ENCODE measurements at regions not wholly inside any gene's neighbourhood (a gene's known extent, or its start where the extent isn't known, plus 50 kb on each side); places are given as distances from the start of the nearest gene placed in this dataset.

- no peak for TF ChIP-seq CTCF (IDR thresholded peaks at IDR 0.05; ENCODE audit: low read depth, low read length)
- Histone ChIP-seq H3K4me3 (ENCODE audit: low read depth, low read length) (no peak overlapping the region), H3K4me1 (no peaks in the 10 kb centered on the region), H3K36me3 (no peaks in the 10 kb centered on the region), H3K9me3 (no peaks in the 10 kb centered on the region), H3K27me3 (no peaks in the 10 kb centered on the region)
- DNase-seq, result no peak
These were observed 466.2 kb upstream of the NR5A2 start for GRCh38 chr1:199561334-199561733.

GRCh38 chr1:199573047-199573446 is 454.5 kb upstream of the NR5A2 start:
- no peak for TF ChIP-seq CTCF (IDR thresholded peaks at IDR 0.05; ENCODE audit: low read depth, low read length)
- Histone ChIP-seq H3K4me1 (no peaks in the 10 kb centered on the region), H3K4me3 (ENCODE audit: low read depth, low read length) (no peak overlapping the region), H3K9me3 (no peaks in the 10 kb centered on the region), H3K27me3 (no peaks in the 10 kb centered on the region), H3K36me3 (no peaks in the 10 kb centered on the region)
- no peak for DNase-seq

GRCh38 chr1:199574950-199575349 is 452.6 kb upstream of the NR5A2 start:
- Histone ChIP-seq H3K27me3 (no peaks in the 10 kb centered on the region), H3K9me3 (no peaks in the 10 kb centered on the region), H3K36me3 (no peaks in the 10 kb centered on the region), H3K4me1 (no peaks in the 10 kb centered on the region), H3K4me3 (ENCODE audit: low read depth, low read length) (no peak overlapping the region)
- TF ChIP-seq CTCF (IDR thresholded peaks at IDR 0.05; ENCODE audit: low read depth, low read length), result no peak
- no peak for DNase-seq

- H3K36me3 ChIP-seq, result no peaks in the 10 kb centered on the region
- no peak overlapping the region for H3K4me3 ChIP-seq (ENCODE audit: low read depth, low read length)
These were observed 447.2 kb upstream of the NR5A2 start for GRCh38 chr1:199580300-199580699.

GRCh38 chr1:199585392-199585791 is 442.1 kb upstream of the NR5A2 start:
- DNase-seq, result no peak
- peak overlapping the region; percentile 46 for H3K4me3 ChIP-seq (ENCODE audit: low read depth, low read length)
- no peaks in the 10 kb centered on the region for H3K27me3 ChIP-seq
- no peaks in the 10 kb centered on the region for H3K4me1 ChIP-seq
- H3K36me3 ChIP-seq, result no peaks in the 10 kb centered on the region
- TF ChIP-seq CTCF (IDR thresholded peaks at IDR 0.05; ENCODE audit: low read depth, low read length), result no peak
- no peaks in the 10 kb centered on the region for H3K9me3 ChIP-seq

More at GRCh38 chr1:199580300-199580699, 447.2 kb upstream of the NR5A2 start:
- DNase-seq, result no peak
- Histone ChIP-seq H3K4me1 (no peaks in the 10 kb centered on the region), H3K9me3 (no peaks in the 10 kb centered on the region), H3K27me3 (no peaks in the 10 kb centered on the region)
- TF ChIP-seq CTCF (IDR thresholded peaks at IDR 0.05; ENCODE audit: low read depth, low read length), result no peak

GRCh38 chr1:199590708-199591107 is 436.8 kb upstream of the NR5A2 start:
- TF ChIP-seq CTCF (IDR thresholded peaks at IDR 0.05; ENCODE audit: low read depth, low read length), result no peak
- Histone ChIP-seq H3K4me1 (peaks cover 15% of the 10 kb centered on the region), H3K9me3 (no peaks in the 10 kb centered on the region), H3K36me3 (no peaks in the 10 kb centered on the region; the same call in 1 of the 2 replicates), H3K4me3 (ENCODE audit: low read depth, low read length) (no peak overlapping the region), H3K27me3 (no peaks in the 10 kb centered on the region)
- no peak for DNase-seq

Measured in BE2C (cell line).